GM12864 (cell line): ENCODE measurements at regions not wholly inside any gene's neighbourhood (a gene's known extent, or its start where the extent isn't known, plus 50 kb on each side); places are given as distances from the start of the nearest gene placed in this dataset.

Experiments
- DNase-seq: peaks from one replicate; pipeline ENCODE4 v3.0.0-alpha.2; 2011; ENCODE audit warnings: low read depth
- H3K4me3 ChIP-seq: 2 replicates; pipeline ENCODE4 v1.5.1; 2011; ENCODE audit warnings: mild to moderate bottlenecking, low read depth, low read length, control low read depth
- TF ChIP-seq, protein P1 (sequence below): IDR thresholded peaks from 2 replicates; pipeline ENCODE4 v1.5.1; 2011; ENCODE audit warnings: low read depth, mild to moderate bottlenecking, moderate library complexity, low read length, control low read depth, inconsistent platforms; ENCODE audit errors: missing control alignments

DNA sequence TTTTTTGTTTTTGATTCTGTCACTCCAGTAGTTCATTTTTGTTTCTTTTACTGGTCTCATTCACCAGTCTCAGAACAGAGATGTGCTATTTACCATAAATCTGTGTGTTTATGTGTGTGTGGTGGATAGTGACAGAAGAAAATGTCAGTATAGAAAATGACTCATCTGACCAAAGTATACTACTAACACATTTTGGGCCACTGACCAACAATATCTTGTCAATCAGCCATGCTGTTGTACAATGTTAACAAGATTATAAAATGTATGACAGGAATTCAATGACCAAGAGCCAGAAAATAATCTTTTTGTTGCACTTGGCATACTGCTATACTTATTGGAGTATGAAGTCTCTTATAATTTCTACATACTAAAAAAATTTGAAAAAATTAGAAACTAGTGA, 1081.4 kb upstream of the NRXN1 start:
- no peak for DNase-seq
- H3K4me3 ChIP-seq, result no peak overlapping the region
- TF ChIP-seq, protein P1, sequence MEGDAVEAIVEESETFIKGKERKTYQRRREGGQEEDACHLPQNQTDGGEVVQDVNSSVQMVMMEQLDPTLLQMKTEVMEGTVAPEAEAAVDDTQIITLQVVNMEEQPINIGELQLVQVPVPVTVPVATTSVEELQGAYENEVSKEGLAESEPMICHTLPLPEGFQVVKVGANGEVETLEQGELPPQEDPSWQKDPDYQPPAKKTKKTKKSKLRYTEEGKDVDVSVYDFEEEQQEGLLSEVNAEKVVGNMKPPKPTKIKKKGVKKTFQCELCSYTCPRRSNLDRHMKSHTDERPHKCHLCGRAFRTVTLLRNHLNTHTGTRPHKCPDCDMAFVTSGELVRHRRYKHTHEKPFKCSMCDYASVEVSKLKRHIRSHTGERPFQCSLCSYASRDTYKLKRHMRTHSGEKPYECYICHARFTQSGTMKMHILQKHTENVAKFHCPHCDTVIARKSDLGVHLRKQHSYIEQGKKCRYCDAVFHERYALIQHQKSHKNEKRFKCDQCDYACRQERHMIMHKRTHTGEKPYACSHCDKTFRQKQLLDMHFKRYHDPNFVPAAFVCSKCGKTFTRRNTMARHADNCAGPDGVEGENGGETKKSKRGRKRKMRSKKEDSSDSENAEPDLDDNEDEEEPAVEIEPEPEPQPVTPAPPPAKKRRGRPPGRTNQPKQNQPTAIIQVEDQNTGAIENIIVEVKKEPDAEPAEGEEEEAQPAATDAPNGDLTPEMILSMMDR, result no peak

DNA sequence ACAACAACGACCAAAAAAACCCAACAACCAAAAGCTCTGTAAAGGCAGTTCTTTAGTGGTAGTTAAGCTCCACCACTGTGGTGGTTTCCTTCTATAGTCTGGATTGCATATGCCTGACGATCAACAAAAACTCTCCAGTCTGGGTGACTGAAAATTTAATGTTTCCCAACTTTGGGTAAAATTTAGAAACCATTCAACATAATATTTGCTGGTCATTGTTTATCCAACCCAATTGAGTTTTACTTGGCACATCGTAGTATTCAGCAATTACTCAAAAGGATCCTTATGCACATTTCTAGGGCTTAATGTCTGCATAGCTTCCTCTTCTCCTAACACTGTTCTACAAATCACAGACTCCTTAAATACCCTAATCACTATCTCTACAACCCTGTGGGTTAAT, 1080.2 kb upstream of the NRXN1 start:
- DNase-seq, result no peak
- TF ChIP-seq, protein P1, result no peak
- no peak overlapping the region for H3K4me3 ChIP-seq

DNA sequence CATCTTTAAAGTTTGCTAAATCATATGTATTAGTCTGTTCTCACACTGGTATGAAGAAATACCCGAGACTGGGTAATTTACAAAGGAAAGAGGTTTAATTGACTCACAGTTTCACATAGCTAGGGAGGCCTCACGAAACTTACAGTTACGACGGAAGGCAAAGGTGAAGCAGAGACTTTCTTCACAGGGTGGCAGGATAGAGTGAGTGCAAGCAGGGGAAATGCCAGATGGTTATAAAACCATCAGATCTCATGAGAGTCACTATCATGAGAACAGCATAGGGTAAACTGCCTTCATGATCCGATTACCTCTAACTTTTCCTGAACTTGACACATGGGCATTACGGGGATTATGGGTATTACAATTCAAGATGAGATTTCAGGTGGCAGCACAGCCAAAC, 1075.2 kb upstream of the NRXN1 start:
- H3K4me3 ChIP-seq, result no peak overlapping the region
- DNase-seq, result no peak
- TF ChIP-seq, protein P1, result no peak

DNA sequence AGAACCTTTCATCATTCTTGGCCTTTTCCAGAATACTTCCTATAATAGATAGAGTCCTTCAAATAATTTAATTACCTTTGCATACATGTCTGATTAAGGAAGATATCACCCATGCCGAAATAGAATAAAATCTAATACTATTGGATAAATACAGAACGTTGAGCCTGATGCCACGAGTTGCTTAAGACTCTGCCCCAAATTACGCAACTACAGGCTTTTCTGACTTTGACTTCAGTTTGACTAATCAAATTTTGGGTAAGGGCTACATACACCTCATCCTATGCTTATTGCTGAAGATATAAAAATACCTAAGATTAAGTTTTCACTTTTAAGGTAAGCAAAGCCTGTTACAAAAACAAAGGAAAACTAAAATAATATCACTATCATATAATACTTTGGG, 1065.1 kb upstream of the NRXN1 start:
- TF ChIP-seq, protein P1, result no peak
- H3K4me3 ChIP-seq, result no peak overlapping the region
- DNase-seq, result no peak

DNA sequence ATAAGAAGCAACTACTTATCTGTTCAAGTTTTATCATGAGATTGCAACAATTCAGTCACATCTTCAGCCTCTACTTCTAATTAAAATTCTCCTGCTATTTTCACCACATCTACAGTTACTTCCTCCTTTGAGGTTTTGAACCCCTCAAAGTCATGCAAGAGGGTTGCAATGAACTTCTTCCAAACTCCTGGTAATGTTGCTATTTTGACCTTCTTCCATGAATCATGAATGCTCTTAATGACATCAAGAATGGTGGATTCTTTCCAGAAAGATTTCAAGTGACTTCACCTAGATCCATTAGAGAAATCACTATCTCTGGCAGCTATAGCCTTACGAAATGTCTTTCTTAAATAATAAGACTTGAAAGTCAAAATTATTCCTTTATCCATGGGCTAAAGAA, 1052.8 kb upstream of the NRXN1 start:
- no peak overlapping the region for H3K4me3 ChIP-seq
- no peak for DNase-seq
- TF ChIP-seq, protein P1, result no peak

DNA sequence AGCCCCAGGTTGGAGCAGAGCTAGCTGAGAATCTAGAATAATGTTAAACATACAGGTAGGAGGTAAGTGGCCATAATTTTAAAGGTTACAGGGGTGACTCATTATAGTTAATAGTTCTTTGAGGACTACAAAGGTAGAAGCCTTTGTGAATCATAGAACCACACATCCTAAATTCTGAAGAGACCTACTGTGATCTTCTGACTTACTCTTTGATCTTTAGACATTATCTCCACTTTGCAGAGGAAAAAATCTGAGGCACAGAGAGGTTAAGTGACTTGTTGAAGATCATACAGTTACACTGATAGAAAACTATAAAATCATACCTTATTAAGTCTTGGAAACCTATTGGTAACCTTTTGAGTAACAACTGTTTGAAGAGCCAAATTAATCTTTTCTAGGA, 1051.3 kb upstream of the NRXN1 start:
- no peak for DNase-seq
- TF ChIP-seq, protein P1, result no peak
- no peak overlapping the region for H3K4me3 ChIP-seq

DNA sequence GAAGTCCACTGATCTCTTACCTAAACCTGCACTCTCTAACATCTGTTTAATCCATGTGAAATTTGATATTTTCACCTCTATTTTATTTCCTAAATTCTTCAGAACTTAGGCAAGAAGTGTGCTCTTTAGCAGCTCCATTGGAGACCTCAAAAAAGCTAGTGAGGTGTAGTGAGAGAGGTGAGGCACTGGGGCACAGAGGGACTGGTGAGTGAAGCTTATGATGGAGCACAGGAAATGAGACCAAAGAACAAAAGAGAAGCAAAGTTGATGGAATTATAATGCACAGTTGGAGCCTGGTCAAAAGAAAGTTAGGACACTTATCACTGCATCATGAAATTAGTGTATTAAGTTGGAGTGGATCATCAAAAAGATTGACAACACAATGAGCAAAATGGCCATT, 1050.7 kb upstream of the NRXN1 start:
- no peak overlapping the region for H3K4me3 ChIP-seq
- TF ChIP-seq, protein P1, result no peak
- DNase-seq, result no peak
